HG03108 (cell line): ENCODE measurements at regions not wholly inside any gene's neighbourhood (a gene's known extent, or its start where the extent isn't known, plus 50 kb on each side); places are given as distances from the start of the nearest gene placed in this dataset.

ENCODE experiments used
- ATAC-seq: cut with Tn5 transposase; IDR thresholded peaks from one replicate; pipeline ENCODE4 v1.9.1; 2021; ENCODE audit warnings: moderate library complexity; ENCODE audit not compliant: unreplicated experiment

DNA sequence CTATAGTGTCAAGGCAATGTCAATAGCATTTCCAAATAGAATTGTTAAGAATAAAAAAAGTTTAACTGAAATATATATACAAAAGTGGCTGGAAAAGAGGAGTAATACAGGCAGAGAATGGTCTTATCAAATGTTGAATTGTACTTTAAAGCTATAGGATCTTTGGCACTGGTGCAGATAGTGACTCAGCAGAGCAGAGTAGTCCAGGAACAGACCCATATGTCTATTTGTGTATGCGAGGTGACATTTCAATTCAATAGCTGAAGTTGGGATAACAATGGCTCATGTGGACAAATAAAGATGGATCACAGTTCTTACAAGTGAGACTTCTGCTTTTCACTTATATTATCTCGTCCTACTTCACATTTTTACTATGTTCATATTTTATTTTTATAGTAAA lies 543.0 kb upstream of the B3GALT2 start:
- no peak for ATAC-seq

DNA sequence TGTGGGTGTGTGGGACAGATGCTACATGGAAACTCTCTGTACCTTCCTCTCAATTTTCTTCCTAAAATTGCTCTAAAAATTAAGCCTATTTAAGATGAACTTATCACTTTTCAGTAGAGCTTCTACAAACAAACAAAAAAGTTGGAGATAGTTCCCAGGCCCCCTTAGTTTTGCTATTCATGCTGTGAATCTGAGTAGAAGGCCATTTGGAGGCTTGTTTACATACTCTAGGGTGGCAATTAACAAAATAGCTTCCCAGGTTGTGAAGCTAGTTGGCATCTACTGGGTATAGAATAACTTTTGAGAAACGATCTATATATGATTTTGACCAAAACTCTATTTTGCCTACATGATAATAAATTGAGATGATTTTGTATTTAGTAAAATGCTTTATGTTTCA lies 541.4 kb upstream of the B3GALT2 start:
- no peak for ATAC-seq

DNA sequence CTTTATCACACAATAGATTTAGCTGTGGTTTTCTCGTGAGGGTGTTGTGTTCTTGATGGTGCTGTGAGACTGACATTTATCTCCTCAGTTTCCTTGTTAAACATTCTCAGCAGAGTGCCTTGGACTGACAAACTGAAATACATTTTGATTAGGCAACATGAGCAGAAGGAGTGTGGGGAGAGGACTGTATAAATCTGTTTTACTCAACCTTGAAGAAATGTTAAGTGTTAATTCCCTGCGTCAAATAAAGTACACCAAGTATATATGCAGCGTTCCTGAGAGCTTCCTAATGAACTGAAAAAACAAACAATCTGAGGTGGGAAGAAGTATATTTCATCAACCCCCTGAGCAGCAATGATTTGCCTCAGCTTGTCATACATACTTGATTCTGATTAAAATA lies 540.3 kb upstream of the B3GALT2 start:
- ATAC-seq, result no peak

DNA sequence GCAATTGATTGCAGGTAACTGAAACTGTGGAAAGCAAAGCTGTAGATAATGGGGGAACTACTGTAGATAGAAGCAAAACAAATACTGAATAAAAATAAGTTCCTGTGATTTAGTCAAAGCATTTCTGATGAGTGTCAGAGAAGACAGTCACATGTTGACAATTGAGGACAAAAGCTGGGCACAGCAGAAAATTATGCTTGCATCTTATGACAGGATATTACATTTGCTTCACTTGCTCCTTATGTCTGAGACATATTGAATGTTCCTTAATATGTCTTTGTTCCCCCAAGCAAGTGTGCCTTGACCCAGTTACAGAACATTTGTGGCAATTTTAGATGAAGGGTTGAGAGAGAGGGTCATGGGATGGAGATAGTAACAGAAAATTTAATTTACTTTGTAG lies 526.0 kb upstream of the B3GALT2 start:
- ATAC-seq, result no peak

DNA sequence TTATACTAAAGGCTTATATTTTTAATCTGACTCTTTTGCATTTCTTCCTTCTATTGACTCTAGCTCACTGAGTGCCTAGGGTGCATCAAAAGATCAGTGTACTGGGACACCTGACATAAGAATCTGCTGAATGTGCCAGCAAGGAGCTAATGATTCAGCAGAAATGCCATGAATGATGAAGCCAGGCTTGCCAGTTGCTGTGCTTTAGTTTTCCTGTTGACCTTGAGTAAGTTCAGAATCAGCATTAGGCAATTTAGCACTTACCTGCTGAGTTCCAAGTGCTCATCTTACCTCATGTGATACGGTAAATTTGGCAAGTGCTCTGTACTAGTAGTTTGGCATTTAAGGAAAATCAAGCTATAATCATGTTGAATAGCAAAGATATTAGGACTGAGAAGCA lies 523.2 kb upstream of the B3GALT2 start:
- ATAC-seq, result no peak

DNA sequence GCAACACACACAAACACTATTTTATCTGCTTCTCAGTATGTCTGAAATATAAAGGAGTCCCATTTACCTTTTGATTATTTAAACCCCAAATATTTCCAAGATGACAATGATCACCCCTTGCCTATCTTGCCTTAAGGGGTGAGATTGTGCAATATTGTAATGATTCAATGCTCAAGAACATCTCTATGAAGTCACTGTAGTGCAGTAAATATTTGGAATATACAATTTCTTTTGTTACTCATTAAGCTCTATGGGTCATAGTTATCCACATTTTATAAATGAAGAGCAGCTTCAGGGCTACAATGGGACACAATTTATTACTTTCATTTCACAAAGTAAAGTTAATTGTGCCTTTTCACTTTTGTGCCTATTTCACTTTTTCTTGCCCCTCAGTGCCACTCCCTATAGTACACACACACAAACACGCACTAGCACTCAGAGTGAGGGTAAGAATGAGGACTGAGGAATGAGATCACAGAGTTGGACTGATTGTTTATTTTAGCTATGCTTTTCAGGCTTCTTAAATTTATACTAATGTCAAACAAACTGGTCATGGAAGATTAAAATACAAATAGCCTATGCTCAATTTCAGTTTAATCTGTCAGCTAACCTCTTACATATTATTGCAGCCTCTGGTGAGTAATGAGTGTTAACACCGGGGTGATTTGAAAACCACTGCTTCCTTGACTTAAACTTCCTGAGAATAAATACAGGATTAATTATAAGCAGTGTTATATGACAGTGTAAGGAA lies 521.0 kb upstream of the B3GALT2 start:
- no peak for ATAC-seq

DNA sequence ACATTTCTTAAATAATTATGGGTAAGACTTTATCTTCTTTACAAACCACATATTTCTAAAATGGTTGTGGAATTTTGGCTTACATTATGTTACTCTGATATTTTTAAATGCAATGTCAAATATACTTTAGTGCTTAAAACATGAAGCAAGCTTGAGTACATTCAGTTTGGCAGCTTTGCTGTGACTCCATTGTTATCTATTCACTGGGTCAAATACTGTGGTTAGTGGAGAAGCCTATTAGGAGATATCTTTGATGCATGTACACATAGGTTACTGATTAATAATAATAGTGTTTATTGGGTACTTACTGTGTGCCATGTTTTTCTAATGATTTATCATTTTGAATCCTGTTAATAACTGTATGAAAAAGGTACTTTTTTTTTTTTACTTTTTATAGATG lies 520.4 kb upstream of the B3GALT2 start:
- ATAC-seq, result no peak

DNA sequence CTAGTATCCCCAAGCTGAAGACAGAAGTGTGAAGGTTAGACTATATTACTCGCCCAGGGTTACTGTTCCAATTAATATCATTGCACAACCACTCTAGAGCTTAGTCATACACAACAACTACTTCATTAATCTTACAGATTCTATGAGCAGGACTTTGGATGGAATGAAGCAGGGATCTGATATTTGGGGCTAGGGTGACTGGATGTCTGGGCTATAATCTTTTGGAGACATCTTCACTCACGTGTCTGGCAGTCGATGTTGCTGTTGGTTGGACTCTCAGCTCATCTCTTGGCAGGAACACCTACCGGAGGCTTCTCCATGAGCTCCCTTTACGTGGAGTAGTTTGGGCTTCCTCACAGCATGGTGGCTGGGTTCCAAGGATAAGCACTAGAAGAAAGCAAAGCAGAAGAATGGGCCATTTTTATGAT lies 519.2 kb upstream of the B3GALT2 start:
- no peak for ATAC-seq

DNA sequence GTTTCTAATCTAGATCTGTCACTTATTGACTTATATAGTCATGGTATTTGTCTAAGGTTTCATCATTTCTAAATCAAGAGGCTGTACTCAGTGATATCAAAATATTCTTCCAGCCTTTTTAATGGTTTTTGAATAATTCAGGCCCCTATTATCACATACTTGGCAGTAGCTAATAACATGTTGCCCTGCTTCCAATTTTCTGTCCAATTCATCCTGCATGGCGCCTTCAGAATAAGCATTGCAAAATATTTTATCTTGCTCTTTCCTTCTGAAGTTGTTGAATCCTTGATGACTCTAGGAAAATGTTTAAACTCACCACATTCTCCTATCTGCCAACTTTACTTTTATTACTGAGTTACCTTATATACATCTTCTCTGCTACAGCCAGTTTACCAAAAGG lies 517.2 kb upstream of the B3GALT2 start:
- ATAC-seq, result no peak

DNA sequence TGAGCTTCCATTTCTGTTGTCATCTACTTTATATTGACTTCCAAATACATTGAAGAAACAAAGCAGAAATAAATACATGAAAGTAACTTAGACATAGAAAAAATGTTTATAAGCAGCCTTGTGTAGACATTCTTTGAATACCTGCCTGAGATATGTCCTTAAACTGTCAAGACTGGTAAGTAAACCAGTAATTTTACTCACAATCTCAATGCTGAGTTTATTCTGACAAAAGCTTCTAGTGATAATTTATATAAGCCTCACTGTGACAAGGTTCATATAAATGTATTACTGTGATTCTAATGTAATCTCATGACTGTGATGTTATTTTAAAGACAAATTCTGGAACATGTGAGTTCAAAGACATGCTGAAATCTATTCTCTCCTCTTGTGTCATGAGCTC lies 516.7 kb upstream of the B3GALT2 start:
- no peak for ATAC-seq

DNA sequence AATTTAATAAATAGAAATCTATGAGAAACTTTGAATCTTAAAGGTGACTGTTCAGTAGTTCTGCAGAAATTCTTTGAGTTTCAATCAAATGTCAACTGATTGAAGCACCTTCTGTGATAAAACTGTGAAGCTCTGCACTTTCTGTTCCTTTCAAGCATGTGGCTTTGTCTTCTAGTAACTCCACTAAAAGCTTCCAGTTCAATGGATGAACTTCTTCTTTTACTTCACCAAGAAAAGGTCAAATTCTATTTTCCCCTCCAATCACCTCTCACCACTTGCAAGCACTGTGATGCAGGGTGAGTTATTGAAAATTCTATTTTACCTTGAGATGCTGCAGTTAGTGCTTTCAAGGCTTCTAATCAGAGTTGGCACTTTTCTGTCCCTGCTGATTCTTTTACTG lies 515.3 kb upstream of the B3GALT2 start:
- no peak for ATAC-seq

DNA sequence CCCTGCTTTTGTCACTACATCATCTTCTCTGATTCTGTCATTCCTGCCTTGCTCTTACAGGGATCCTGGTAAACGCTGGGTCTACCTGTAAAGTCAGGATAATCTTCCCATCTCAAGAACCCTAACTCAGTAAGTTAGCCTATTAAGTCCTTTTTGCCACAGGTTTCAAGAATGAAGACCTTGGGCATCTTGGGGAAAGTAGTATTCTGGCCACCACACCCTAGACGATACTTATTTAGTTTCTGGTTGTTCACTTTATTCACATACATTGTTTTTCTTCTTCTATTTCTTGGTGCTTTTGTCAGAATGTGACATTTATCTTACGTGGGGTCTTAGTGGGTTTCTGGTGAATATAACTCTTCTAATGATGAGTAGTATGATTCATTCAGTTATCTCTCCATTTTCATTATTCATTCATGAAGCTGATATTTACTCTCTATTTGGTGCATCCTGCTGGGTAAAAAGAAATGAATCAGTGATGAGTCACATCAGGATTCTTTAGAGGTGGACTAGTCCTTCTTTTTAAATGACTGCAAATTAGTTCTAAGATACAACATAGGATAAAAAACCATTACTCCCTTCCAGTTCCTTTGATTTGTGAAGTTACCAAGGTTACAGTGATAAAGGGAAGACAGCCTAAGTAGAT lies 514.4 kb upstream of the B3GALT2 start:
- no peak for ATAC-seq

DNA sequence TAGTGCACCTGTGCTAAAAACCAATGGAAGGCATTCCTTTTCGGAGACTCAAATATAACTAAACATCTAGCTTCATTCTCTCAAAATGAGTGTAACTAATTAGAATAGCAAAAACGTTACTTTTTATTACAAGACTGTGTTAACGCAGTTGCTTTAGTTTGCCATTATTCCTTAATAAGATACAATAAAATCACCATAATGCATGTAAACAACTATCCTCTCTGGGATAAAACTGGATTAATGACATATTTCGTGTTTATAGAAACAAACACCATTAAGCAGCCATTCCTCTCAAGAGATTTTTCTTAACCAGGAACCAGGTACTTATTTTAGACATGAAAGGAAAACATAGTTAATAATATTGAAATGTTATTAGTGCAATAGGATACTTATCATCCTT lies 512.8 kb upstream of the B3GALT2 start:
- no peak for ATAC-seq

DNA sequence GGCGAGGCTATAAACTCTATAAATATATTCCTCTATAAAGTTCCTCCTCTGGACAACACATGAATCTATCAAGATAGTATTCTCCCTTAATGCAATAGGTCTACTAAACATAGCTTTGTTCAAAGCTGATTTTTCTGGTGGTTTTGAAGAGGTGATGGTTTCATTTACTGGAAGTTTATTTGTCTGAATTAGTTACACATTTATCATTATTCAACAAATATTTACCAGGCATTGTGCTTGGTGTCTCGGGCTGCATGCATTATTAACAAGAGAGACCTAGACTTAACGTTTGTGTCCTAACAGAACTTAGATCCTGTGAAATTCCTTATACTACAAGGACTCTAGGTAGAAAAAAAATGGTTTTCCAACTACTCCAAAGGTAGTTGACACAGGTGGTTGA lies 511.4 kb upstream of the B3GALT2 start:
- ATAC-seq, result no peak

DNA sequence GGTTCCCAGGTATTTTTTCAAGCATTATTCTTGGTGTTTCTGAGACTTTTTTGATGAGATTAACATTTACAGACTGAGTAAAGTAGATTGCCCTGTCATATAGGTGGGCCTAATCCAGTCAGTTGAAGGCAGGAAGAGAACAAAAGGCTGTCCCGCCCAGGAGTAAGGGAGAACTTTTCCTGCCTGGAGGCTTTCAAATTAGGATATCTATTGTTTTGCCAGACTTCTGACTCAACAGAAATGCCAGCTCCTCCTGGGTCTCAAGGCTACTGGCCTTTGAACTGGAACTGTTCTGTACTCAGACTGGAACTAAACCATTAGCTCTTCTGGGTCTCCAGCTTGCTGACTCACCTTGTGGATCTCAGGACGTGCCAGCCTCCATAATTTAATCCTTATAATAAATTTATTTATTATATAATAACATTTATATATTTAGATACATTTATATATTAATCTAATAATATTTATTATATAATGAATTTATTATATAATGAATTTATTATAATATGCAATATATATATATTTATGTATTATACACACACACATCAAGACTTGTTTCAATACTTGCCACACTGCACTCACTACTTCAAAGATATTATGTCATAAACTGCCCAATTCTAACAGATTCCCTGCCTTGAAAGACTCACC lies 510.8 kb upstream of the B3GALT2 start:
- no peak for ATAC-seq

DNA sequence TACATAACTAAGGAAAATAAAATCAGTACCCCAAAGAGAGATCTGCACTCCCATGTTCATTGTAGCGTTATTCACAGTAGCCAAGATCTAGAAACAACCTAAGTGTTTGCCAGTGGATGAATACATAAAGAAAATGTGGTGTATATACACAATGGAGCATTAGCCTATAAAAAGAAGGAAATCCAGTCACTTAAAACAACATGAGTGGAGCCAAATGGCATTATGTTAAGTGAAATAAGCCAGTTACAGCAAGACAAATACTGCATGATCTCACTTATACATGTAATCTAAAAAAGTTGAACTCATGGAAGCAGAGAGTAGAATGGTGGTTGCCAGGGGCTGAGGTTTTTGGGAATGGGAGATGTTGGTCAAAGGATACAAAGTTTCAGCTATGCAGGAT lies 508.3 kb upstream of the B3GALT2 start:
- no peak for ATAC-seq

DNA sequence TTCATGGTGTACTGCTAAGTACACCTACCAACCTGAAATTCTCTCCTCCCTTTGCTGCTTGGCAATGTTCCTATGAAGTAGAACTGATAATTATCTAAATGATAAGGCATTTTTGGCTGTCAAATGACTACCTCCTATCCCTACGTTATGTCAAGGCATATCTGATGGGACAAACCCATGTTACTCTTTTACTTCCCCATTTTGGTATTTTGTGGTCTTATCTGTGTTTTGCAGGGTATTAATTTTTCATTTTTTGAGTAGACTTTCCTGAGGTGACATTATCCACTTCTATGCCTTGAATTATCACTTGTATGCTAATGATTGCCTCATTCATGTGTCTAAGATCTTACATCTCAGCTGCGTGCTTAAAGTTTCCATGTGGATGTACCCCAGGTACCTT lies 499.6 kb upstream of the B3GALT2 start:
- ATAC-seq, result no peak

DNA sequence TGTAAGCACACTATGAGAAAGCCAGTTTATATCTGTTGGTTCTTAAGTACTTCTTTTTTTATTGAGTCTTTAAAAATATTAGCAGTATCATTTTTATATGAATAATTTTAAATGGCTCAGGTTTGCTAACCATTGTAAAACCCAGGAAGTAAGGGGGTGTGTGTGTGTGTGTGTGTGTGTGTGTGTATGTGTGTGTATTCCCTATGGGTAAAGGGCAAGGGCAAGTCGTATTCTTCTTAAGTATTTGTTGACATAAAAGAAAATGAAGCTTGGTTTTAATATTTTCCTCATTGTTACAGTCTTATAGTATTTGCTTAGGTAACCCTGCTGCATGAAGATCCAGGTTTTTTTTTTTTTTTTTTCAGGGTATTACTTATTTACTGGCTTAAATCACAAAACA lies 495.0 kb upstream of the B3GALT2 start:
- no peak for ATAC-seq

DNA sequence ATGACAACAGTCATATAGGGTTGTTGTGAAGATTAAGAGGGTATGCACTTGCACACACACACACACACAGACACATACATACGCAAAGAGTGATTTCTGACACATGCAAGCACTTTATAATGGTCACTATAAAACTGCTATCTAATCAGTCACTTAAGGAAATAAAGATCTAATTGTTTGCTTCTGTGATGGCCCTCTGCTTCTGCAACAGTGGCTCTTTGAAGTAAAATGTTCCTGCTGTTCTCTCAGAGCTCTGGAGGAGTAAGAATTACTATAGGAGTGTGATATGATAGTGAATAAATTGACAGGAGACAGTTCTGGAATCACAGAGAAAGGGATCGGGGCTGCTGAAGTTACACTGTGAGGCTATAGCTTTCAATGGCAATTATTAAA lies 494.5 kb upstream of the B3GALT2 start:
- no peak for ATAC-seq

DNA sequence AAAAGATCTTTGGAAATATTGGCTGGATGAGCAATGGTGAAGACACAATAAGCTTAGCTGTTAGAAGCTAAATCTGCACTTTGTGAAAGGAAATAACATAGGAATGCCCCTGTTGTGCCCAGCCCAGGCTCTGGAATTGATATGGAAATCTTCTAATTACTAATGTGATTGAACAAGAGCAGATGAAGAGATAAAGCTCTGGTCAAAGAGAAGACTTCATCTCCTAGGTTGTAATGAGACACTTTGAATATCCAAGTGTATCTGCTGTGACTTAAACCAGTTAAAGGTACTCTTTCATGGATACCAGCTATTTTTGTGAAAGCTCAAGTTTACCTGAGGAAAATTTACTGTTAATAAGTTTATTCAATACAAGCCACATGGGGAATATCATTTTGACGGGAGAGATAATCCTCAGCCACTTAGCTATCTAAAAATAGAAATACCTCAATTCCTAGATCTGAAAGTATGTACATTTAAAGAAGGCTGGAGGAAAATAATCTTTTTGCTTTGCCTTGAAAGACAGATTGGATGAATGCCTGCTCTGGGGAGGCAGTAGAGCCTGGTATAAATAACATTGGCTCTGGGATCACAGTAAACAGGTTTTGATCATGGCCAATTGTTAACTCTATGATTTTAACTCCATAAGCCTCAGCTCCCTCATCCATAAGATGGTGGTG lies 494.0 kb upstream of the B3GALT2 start:
- ATAC-seq, result no peak

DNA sequence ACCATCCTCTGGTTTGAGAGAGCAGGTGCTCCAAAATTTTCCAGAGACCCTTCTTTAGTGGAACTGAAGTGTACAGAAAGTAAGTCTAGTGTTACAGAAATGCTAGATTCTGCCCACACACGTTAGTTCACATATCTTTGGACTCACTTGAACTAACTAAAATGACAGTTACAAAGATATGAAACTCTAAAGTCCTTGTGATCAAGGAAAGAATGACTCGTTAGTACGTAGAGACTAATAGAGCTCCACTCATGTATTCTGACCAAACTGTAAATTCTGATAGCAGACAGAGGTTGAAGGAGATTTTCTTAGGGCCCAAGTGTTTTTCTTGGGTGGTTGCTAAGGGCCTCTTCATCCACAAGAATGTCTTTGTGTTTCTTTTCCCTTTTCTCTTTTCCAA lies 491.5 kb upstream of the B3GALT2 start:
- no peak for ATAC-seq

DNA sequence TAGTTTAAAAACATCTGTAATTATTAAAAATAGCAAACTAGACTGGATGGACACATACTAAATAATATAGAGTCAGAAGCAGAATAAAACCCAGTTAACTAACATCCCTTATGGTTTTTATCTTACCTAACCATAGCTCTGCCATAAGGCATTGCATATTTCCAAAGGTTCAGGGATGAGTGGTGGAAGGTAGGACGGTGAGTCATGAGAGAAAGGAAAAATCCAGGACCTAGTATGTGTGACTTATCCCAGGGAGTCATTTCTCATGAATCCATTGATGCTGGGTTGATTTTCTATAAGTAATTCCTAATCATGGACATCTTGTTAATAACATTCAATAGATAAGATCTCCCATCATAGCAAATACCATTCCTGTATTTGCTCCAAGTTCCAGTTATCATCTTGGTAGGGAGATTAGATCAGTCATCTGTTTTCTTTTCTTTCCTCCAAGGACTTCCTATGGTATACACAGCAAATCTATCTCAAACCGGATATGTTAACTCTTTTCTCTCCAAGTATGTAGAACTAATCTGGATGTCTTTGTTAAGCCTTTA lies 490.7 kb upstream of the B3GALT2 start:
- no peak for ATAC-seq
